Mucosa of descending colon (tissue), 3 donors: ENCODE measurements at regions not wholly inside any gene's neighbourhood (a gene's known extent, or its start where the extent isn't known, plus 50 kb on each side); places are given as distances from the start of the nearest gene placed in this dataset.

Experiments
- ATAC-seq: fragments of 200-7000 bp; cut with Tn5 transposase; one replicate; pipeline ENCODE4 v1.9.1; 2020; ENCODE audit warnings: mild to moderate bottlenecking, moderate library complexity
- DNase-seq, 3 donors: peaks; one replicate each; pipeline ENCODE4 v3.0.0-alpha.2; 2020
- H3K36me3 ChIP-seq: fragments of 200-600 bp; one replicate; pipeline ENCODE4 v1.8.0; 2021; ENCODE audit warnings: low read depth, mild to moderate bottlenecking
- H3K4me1 ChIP-seq: fragments of 200-600 bp; one replicate; pipeline ENCODE4 v1.8.0; 2021; ENCODE audit warnings: low read depth, mild to moderate bottlenecking
- H3K4me3 ChIP-seq: fragments of 200-600 bp; one replicate; pipeline ENCODE4 v1.8.0; 2021; ENCODE audit warnings: mild to moderate bottlenecking
- H3K9me3 ChIP-seq: fragments of 200-600 bp; one replicate; pipeline ENCODE4 v1.8.0; 2021; ENCODE audit warnings: mild to moderate bottlenecking
- intact Hi-C, 2 donors: fragments of 100-400 bp; cut with DNase I in 1 of 2; cut with micrococcal nuclease in 1 of 2; formaldehyde crosslinking; loops; one replicate each; pipeline versions ENCODE4 v1.11.0 to v1.11.1; 2022; cut with DNase I, micrococcal nuclease
- TF ChIP-seq, protein P1 (sequence below): fragments of 200-600 bp; IDR thresholded peaks from one replicate; pipeline ENCODE4 v1.8.0; 2022; ENCODE audit warnings: antibody characterized with exemption, mild to moderate bottlenecking
- donor health status: DM: no; HTN: no; CAD: no; lungs with moderate emphysema.
- donor health status: DM: no; HTN: no; CAD: no.
- donor health status: DM: no; HTN: yes; CAD: no.

GRCh38 chr11:98674390-98674789 is 346.4 kb upstream of the CNTN5 start:
- TF ChIP-seq, protein P1, sequence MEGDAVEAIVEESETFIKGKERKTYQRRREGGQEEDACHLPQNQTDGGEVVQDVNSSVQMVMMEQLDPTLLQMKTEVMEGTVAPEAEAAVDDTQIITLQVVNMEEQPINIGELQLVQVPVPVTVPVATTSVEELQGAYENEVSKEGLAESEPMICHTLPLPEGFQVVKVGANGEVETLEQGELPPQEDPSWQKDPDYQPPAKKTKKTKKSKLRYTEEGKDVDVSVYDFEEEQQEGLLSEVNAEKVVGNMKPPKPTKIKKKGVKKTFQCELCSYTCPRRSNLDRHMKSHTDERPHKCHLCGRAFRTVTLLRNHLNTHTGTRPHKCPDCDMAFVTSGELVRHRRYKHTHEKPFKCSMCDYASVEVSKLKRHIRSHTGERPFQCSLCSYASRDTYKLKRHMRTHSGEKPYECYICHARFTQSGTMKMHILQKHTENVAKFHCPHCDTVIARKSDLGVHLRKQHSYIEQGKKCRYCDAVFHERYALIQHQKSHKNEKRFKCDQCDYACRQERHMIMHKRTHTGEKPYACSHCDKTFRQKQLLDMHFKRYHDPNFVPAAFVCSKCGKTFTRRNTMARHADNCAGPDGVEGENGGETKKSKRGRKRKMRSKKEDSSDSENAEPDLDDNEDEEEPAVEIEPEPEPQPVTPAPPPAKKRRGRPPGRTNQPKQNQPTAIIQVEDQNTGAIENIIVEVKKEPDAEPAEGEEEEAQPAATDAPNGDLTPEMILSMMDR: no peak
- Histone ChIP-seq H3K4me1 (no peaks in the 10 kb centered on the region), H3K36me3 (no peaks in the 10 kb centered on the region), H3K9me3 (peaks cover 60% of the 10 kb centered on the region), H3K4me3 (no peak overlapping the region)
- ATAC-seq (no peak), DNase-seq (no peak)
- intact Hi-C loops: no loop called here

- Histone ChIP-seq H3K36me3 (no peaks in the 10 kb centered on the region), H3K4me1 (no peaks in the 10 kb centered on the region), H3K9me3 (peaks cover 61% of the 10 kb centered on the region), H3K4me3 (no peak overlapping the region)
- DNase-seq: no peak
- intact Hi-C loops: no loop called here
- TF ChIP-seq, protein P1: no peak
- no peak for ATAC-seq
Measured at GRCh38 chr11:98679673-98680072, 341.1 kb upstream of the CNTN5 start.

- H3K9me3 ChIP-seq: peaks cover 28% of the 10 kb centered on the region
Measured at GRCh38 chr11:98701541-98701940, 319.2 kb upstream of the CNTN5 start.

DNA sequence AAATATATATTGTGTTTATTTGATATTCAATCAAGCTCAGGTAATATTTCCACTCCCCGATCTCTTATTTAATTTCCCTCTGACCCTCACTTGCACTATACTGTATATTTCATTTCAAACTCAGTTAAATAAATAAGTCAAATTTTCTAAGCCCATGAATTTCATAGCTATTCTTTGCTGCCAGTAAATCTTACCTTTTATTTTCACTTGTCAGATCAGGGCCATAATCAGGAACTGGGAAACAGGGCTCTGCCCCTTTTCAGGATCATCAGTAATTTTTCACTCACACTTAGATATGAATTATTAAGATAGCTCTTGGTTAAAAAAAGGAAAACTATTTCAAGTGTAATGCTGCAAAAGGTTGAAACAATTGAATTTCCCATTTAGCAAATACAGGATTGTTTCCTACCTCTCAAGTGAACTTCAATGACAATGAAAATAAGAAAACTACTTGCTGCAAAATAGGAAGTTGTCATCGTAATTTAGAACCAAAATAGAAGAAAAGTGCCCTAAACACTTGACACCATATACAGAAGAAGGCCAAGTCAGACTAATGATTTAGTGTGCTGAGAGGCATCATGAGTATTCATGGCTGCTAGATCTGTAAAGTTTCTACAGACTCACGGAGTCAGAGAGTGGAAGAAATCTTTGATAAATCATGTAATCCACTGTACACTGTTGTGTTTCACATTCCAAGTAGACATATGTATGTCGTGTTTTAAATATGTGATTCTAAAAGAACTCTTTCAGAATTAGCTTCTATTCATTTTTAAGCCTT is 316.8 kb upstream of the CNTN5 start:
- TF ChIP-seq, protein P1: no peak
- H3K9me3 ChIP-seq: peaks cover 23% of the 10 kb centered on the region
- no peak overlapping the region for H3K4me3 ChIP-seq
- no peaks in the 10 kb centered on the region for H3K4me1 ChIP-seq
- H3K36me3 ChIP-seq: no peaks in the 10 kb centered on the region
- DNase-seq (no peak), ATAC-seq (no peak)
- intact Hi-C loops: no loop called here

More at GRCh38 chr11:98701541-98701940, 319.2 kb upstream of the CNTN5 start:
- H3K36me3 ChIP-seq: no peaks in the 10 kb centered on the region
- intact Hi-C loops: no loop called here
- H3K4me3 ChIP-seq: no peak overlapping the region
- DNase-seq (no peak), ATAC-seq (no peak)
- TF ChIP-seq, protein P1: no peak
- no peaks in the 10 kb centered on the region for H3K4me1 ChIP-seq

GRCh38 chr11:98710026-98710425 is 310.7 kb upstream of the CNTN5 start:
- DNase-seq: no peak
- Histone ChIP-seq H3K9me3 (peaks cover 28% of the 10 kb centered on the region), H3K36me3 (no peaks in the 10 kb centered on the region), H3K4me1 (no peaks in the 10 kb centered on the region), H3K4me3 (no peak overlapping the region)
- intact Hi-C loops: no loop called here
- TF ChIP-seq, protein P1: no peak
- ATAC-seq: no peak
